Natural killer cell (primary cell): ENCODE measurements at regions not wholly inside any gene's neighbourhood (a gene's known extent, or its start where the extent isn't known, plus 50 kb on each side); places are given as distances from the start of the nearest gene placed in this dataset.

Experiments used
- ATAC-seq, 3 donors: fragments of 150-1000 bp in 2 of 3; fragments of 200-7000 bp in 1 of 3; cut with Tn5 transposase; 1 replicate in 1 of 3; 2 replicates in 2 of 3; pipeline ENCODE4 v1.10.0; 2021; ENCODE audit warnings: mild to moderate bottlenecking in 2 of 3, moderate library complexity in 2 of 3
- DNase-seq, 2 donors: peaks; one replicate each; pipeline versions ENCODE4 v3.0.0 to v3.0.0-alpha.2; 2013 to 2021; ENCODE audit warnings: mixed read lengths in 1 of 2
- H3K27ac ChIP-seq: one replicate; pipeline ENCODE4 v1.5.1; 2013; ENCODE audit warnings: mild to moderate bottlenecking, low read length
- H3K27me3 ChIP-seq: one replicate; pipeline ENCODE4 v1.6.1; 2013; ENCODE audit warnings: low read length; ENCODE audit not compliant: control insufficient read depth, insufficient read depth
- H3K36me3 ChIP-seq: one replicate; pipeline ENCODE4 v1.6.1; 2013; ENCODE audit warnings: low read length; ENCODE audit not compliant: control insufficient read depth, insufficient read depth
- H3K4me1 ChIP-seq: one replicate; pipeline ENCODE4 v1.6.1; 2013; ENCODE audit warnings: low read length; ENCODE audit not compliant: control insufficient read depth, insufficient read depth
- H3K4me3 ChIP-seq: one replicate; pipeline ENCODE4 v1.5.1; 2013; ENCODE audit warnings: low read length
- H3K9me3 ChIP-seq: one replicate; pipeline ENCODE4 v1.6.1; 2013; ENCODE audit warnings: low read length; ENCODE audit not compliant: control insufficient read depth, insufficient read depth
- H3K27ac Mint-ChIP-seq, 2 donors: one replicate each; pipeline ENCODE4 v1.8.0; 2022; ENCODE audit warnings: mild to moderate bottlenecking in 2 of 2, mixed read lengths in 2 of 2, moderate library complexity in 1 of 2
- H3K27me3 Mint-ChIP-seq, 2 donors: one replicate each; pipeline ENCODE4 v1.8.0; 2022; ENCODE audit warnings: low read depth in 2 of 2, mixed read lengths in 2 of 2
- H3K36me3 Mint-ChIP-seq: one replicate; pipeline ENCODE4 v1.8.0; 2022; ENCODE audit warnings: mixed read lengths
- H3K4me1 Mint-ChIP-seq, 2 donors: one replicate each; pipeline ENCODE4 v1.8.0; 2022; ENCODE audit warnings: mixed read lengths in 2 of 2
- H3K4me3 Mint-ChIP-seq: one replicate; pipeline ENCODE4 v1.8.0; 2022; ENCODE audit warnings: mild to moderate bottlenecking, moderate library complexity, mixed read lengths
- H3K9me3 Mint-ChIP-seq, 2 donors: one replicate each; pipeline ENCODE4 v1.8.0; 2022; ENCODE audit warnings: mixed read lengths in 2 of 2
- CTCF ChIP-seq: fragments of 200-600 bp; IDR thresholded peaks from one replicate; pipeline ENCODE4 v1.8.0; 2022; ENCODE audit warnings: antibody characterized with exemption
- WGBS: methylation state at CpG from one replicate; pipeline ENCODE4 v1.1.7; 2013; ENCODE audit warnings: missing lambda C conversion rate; ENCODE audit not compliant: insufficient coverage; 5-methylcytosine and 5-hydroxymethylcytosine counted together
- intact Hi-C: fragments of 100-400 bp; cut with micrococcal nuclease; formaldehyde crosslinking; loops from one replicate; pipeline ENCODE4 v1.14.2; 2022

DNA sequence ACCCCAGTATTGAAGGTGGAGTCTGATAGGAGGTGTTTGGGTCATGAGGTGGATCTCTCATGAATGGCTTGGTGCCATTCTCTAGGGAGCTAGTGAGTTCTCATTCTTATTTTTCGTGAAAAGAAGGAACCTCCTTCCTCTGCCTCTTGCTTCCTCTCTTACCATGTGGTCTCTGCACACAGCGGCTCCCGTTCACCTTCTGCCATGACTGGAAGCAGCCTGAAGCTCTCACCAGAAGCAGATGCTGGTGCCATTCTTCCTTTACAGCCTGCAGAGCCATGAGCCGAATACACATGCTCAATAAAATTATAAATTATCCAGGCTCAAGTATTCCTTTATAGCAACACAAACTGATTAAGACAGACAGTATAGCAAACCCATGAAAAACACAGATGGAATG, 545.1 kb upstream of the C16orf82 start:
- Histone ChIP-seq H3K9me3 (no peaks in the 10 kb centered on the region), H3K27ac (no peak overlapping the region), H3K27me3 (no peaks in the 10 kb centered on the region), H3K4me1 (no peaks in the 10 kb centered on the region), H3K4me3 (no peak overlapping the region), H3K36me3 (no peaks in the 10 kb centered on the region)
- no peak for DNase-seq
- 74% methylated on average over 4 of the region's 4 CpGs for WGBS
- intact Hi-C loops = no loop called here
- Mint-ChIP-seq H3K27ac (no peak overlapping the region), H3K4me3 (no peak overlapping the region), H3K4me1 (no peaks in the 10 kb centered on the region), H3K36me3 (no peaks in the 10 kb centered on the region), H3K9me3 (peaks cover 0 to 3% of the 10 kb centered on the region in 2 donors), H3K27me3 (peaks cover 0 to 3% of the 10 kb centered on the region in 2 donors)
- ATAC-seq = no peak
- no peak for TF ChIP-seq CTCF

DNA sequence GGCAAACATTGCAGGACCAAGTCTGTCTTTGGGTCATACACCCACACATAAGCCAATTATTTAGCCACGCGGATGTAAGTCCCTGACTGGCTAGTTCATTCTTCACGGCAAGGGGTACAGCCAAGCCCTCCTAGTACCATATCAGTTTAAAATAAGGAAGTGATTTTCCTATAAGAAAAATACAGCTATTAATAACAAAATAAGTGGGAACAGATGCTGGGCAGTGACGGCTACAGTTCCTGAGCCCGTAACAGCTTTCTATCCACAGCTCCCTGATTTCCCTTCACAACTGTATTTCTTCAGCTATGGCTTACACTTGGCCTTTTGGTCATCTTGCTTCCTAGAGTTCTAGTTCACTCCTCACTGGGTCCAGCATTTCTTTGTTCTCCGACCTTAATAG, 542.4 kb upstream of the C16orf82 start:
- no peak overlapping the region for H3K4me3 ChIP-seq
- Mint-ChIP-seq H3K4me3 (no peak overlapping the region), H3K27me3 (peaks cover 0 to 7% of the 10 kb centered on the region in 2 donors), H3K4me1 (no peaks in the 10 kb centered on the region), H3K36me3 (no peaks in the 10 kb centered on the region), H3K9me3 (peaks cover 0 to 3% of the 10 kb centered on the region in 2 donors), H3K27ac (no peak overlapping the region)
- H3K9me3 ChIP-seq = no peaks in the 10 kb centered on the region
- intact Hi-C loops = no loop called here
- DNase-seq (no peak), ATAC-seq (no peak)
- H3K36me3 ChIP-seq = no peaks in the 10 kb centered on the region
- 93% methylated on average over 5 of the region's 6 CpGs for WGBS
- no peaks in the 10 kb centered on the region for H3K27me3 ChIP-seq
- H3K4me1 ChIP-seq = no peaks in the 10 kb centered on the region
- no peak for TF ChIP-seq CTCF
- H3K27ac ChIP-seq = no peak overlapping the region

- peaks cover 0 to 3% of the 10 kb centered on the region in 2 donors for H3K9me3 Mint-ChIP-seq
- no peaks in the 10 kb centered on the region for H3K27me3 ChIP-seq
- no peaks in the 10 kb centered on the region for H3K4me1 Mint-ChIP-seq
- no peak overlapping the region for H3K27ac ChIP-seq
- no peaks in the 10 kb centered on the region for H3K4me1 ChIP-seq
- intact Hi-C loops = no loop called here
- no peaks in the 10 kb centered on the region for H3K36me3 Mint-ChIP-seq
- peaks cover 0 to 7% of the 10 kb centered on the region in 2 donors for H3K27me3 Mint-ChIP-seq
- H3K4me3 Mint-ChIP-seq = no peak overlapping the region
- no peak for ATAC-seq
- H3K4me3 ChIP-seq = no peak overlapping the region
- WGBS = 77% methylated on average over 3 of the region's 3 CpGs
- no peak for TF ChIP-seq CTCF
- no peaks in the 10 kb centered on the region for H3K9me3 ChIP-seq
- H3K27ac Mint-ChIP-seq = no peak overlapping the region
- DNase-seq = no peak
- H3K36me3 ChIP-seq = no peaks in the 10 kb centered on the region
Observed at GRCh38 chr16:26524846-26525245, 541.9 kb upstream of the C16orf82 start.

DNA sequence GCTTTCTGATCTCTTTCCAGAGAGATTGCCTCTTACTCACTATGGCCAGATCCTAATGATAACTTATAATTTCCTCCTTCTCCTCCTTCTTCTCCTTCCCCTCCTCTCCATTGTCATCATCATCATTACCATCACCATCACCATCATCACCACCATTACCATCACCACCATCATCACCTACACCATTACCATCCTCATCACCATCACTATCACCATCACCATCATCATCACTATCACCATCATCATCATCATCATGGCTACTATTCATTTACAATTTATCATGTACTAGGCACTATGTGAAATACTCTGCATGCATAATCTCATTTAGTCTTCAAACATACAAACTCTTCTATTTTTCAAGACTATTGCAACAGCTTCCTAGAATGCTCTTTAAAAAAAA, 540.9 kb upstream of the C16orf82 start:
- peaks cover 0 to 3% of the 10 kb centered on the region in 2 donors for H3K9me3 Mint-ChIP-seq
- intact Hi-C loops = no loop called here
- Histone ChIP-seq H3K4me1 (no peaks in the 10 kb centered on the region), H3K36me3 (no peaks in the 10 kb centered on the region), H3K9me3 (no peaks in the 10 kb centered on the region), H3K27me3 (no peaks in the 10 kb centered on the region), H3K4me3 (no peak overlapping the region), H3K27ac (no peak overlapping the region)
- H3K4me1 Mint-ChIP-seq = no peaks in the 10 kb centered on the region
- no peak for ATAC-seq
- no peak for DNase-seq
- no peak for TF ChIP-seq CTCF
- H3K4me3 Mint-ChIP-seq = no peak overlapping the region
- H3K36me3 Mint-ChIP-seq = no peaks in the 10 kb centered on the region
- no peak overlapping the region for H3K27ac Mint-ChIP-seq
- H3K27me3 Mint-ChIP-seq = peaks cover 0 to 7% of the 10 kb centered on the region in 2 donors
